HL-60 (cell line): ENCODE measurements at regions not wholly inside any gene's neighbourhood (a gene's known extent, or its start where the extent isn't known, plus 50 kb on each side); places are given as distances from the start of the nearest gene placed in this dataset.
"Not testable (repeated sequence)": the region's sequence is repeated elsewhere in the genome, so short reads cannot be mapped to it uniquely, and the experiment has no call there.

Experiments
- DNase-seq, 2 experiments: peaks; one replicate each; pipeline ENCODE4 v3.0.0-alpha.2; 2010 to 2020; ENCODE audit warnings: low read depth in 1 of 2, low spot score in 1 of 2
- H3K27ac ChIP-seq: fragments of 250-450 bp; sonication (Bioruptor Pico); replicated peaks from 2 replicates; pipeline ENCODE4 v1.5.1; 2020; ENCODE audit warnings: mild to moderate bottlenecking, moderate library complexity
- H3K27me3 ChIP-seq: fragments of 250-450 bp; sonication (Bioruptor Pico); 2 replicates; pipeline ENCODE4 v1.5.1; 2021; ENCODE audit warnings: mild to moderate bottlenecking, moderate library complexity; ENCODE audit not compliant: insufficient read depth, poor library complexity, severe bottlenecking
- H3K4me3 ChIP-seq: replicated peaks from 2 replicates; pipeline ENCODE4 v1.5.1; 2011; ENCODE audit warnings: mild to moderate bottlenecking, control low read depth, low read length; ENCODE audit not compliant: insufficient read depth
- GABPA ChIP-seq: IDR thresholded peaks from 2 replicates; pipeline ENCODE4 v1.6.1; 2012; ENCODE audit warnings: low read depth
- POLR2AphosphoS5 ChIP-seq: IDR thresholded peaks from 2 replicates; pipeline ENCODE4 v1.6.1; 2012; ENCODE audit warnings: low read depth
- SPI1 ChIP-seq: IDR thresholded peaks from 2 replicates; pipeline ENCODE4 v1.6.1; 2012; ENCODE audit warnings: low read depth, mild to moderate bottlenecking, borderline replicate concordance
- TF ChIP-seq, protein P1 (sequence below): IDR thresholded peaks from one replicate; pipeline ENCODE4 v1.5.1; 2011; ENCODE audit warnings: low read length, control low read depth, inconsistent platforms; ENCODE audit not compliant: insufficient read depth
- TF ChIP-seq, protein P2 (sequence below): IDR thresholded peaks from 2 replicates; pipeline ENCODE4 v1.6.1; 2012; ENCODE audit warnings: low read depth; ENCODE audit not compliant: insufficient replicate concordance

DNA sequence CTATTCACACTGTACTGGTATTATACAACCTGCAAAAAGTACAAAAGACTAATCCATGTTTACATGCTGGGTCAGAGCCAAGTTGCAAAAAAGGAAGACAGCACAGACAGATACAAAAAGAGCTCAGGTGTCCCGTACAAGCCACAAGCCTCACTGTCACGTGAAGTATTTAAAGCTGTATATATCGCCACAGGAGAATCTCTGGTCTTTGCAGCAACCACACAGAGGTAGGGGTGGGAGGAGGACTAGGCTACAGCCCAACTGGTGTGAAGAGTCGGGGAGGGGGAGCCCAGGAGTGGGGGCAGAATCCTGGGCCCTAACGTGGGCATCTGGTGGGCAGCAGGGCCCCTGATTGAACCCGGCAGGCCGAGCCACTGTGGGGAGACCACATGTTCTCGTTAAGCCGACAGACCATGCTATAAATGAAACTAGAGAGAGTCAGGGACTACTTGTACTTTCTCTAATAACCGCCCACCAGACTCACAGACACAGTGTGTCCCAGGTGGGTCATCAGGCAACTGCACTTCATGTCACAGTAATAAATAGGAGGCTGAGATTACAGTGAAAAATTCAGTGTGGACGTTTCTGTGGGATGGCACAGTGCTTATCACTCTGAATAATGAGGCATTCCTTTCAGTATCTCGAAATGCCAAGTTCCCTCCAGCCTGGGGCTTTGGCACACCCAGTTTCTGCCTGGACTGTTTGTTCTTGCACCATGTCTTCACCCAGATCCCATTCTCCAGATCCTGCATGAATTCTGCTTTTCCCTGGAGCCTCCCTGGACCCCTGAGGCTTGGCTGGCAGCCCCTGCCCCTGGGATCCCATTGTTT, 79.3 kb upstream of the SH3PXD2B start:
- Histone ChIP-seq H3K27ac (no peak overlapping the region), H3K27me3 (no peaks in the 10 kb centered on the region), H3K4me3 (no peak overlapping the region)
- DNase-seq, result no peak
- TF ChIP-seq, protein P1, sequence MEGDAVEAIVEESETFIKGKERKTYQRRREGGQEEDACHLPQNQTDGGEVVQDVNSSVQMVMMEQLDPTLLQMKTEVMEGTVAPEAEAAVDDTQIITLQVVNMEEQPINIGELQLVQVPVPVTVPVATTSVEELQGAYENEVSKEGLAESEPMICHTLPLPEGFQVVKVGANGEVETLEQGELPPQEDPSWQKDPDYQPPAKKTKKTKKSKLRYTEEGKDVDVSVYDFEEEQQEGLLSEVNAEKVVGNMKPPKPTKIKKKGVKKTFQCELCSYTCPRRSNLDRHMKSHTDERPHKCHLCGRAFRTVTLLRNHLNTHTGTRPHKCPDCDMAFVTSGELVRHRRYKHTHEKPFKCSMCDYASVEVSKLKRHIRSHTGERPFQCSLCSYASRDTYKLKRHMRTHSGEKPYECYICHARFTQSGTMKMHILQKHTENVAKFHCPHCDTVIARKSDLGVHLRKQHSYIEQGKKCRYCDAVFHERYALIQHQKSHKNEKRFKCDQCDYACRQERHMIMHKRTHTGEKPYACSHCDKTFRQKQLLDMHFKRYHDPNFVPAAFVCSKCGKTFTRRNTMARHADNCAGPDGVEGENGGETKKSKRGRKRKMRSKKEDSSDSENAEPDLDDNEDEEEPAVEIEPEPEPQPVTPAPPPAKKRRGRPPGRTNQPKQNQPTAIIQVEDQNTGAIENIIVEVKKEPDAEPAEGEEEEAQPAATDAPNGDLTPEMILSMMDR, result no peak
- TF ChIP-seq SPI1 (no peak), GABPA (no peak), POLR2AphosphoS5 (no peak)
- TF ChIP-seq, protein P2, sequence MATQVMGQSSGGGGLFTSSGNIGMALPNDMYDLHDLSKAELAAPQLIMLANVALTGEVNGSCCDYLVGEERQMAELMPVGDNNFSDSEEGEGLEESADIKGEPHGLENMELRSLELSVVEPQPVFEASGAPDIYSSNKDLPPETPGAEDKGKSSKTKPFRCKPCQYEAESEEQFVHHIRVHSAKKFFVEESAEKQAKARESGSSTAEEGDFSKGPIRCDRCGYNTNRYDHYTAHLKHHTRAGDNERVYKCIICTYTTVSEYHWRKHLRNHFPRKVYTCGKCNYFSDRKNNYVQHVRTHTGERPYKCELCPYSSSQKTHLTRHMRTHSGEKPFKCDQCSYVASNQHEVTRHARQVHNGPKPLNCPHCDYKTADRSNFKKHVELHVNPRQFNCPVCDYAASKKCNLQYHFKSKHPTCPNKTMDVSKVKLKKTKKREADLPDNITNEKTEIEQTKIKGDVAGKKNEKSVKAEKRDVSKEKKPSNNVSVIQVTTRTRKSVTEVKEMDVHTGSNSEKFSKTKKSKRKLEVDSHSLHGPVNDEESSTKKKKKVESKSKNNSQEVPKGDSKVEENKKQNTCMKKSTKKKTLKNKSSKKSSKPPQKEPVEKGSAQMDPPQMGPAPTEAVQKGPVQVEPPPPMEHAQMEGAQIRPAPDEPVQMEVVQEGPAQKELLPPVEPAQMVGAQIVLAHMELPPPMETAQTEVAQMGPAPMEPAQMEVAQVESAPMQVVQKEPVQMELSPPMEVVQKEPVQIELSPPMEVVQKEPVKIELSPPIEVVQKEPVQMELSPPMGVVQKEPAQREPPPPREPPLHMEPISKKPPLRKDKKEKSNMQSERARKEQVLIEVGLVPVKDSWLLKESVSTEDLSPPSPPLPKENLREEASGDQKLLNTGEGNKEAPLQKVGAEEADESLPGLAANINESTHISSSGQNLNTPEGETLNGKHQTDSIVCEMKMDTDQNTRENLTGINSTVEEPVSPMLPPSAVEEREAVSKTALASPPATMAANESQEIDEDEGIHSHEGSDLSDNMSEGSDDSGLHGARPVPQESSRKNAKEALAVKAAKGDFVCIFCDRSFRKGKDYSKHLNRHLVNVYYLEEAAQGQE, result no peak

DNA sequence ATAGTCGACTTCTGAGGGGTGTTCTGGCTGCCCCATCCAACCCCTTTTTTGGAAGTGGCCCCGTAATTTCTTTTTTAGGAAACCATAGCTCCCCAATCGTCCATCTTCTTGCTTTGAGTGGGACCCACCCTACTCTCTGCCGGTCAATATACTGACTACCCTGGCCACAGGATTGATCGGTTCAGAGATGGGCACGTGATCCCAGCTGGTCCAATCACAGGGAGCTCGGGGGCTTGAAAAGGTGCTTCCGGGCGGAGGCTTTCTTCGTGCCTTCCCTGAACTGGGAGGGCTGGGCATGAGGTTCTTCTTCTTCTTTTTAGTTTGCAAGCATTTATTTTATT, 78.7 kb upstream of the SH3PXD2B start:
- TF ChIP-seq GABPA (no peak), SPI1 (no peak), POLR2AphosphoS5 (no peak)
- TF ChIP-seq, protein P2, result no peak
- TF ChIP-seq, protein P1, result no peak
- H3K27ac ChIP-seq, result no peak overlapping the region
- H3K4me3 ChIP-seq, result no peak overlapping the region
- no peak for DNase-seq
- no peaks in the 10 kb centered on the region for H3K27me3 ChIP-seq

- not testable (repeated sequence) for H3K27ac ChIP-seq, H3K27me3 ChIP-seq, DNase-seq, H3K4me3 ChIP-seq
These were observed 78.1 kb upstream of the SH3PXD2B start for GRCh38 chr5:172532439-172532838.

DNA sequence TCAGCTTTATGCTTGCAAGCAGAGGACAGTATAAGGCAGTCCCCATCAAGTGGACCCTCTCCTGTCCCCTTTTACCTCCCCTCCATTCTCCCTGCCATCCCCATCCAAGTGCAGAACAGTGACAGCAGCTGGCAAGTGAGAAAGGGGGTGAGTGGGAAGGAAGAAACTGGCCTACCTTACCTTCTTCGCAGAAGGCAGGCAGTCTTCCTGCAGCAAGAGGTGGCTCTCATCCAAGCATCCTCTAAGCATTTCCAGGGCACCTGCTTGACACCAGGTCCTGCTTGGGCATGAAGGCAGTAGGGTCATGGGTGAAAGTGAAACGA, 77.3 kb upstream of the SH3PXD2B start:
- no peaks in the 10 kb centered on the region for H3K27me3 ChIP-seq
- no peak overlapping the region for H3K4me3 ChIP-seq
- TF ChIP-seq, protein P1, result no peak
- TF ChIP-seq POLR2AphosphoS5 (no peak), GABPA (no peak), SPI1 (no peak)
- TF ChIP-seq, protein P2, result no peak
- DNase-seq, result no peak
- no peak overlapping the region for H3K27ac ChIP-seq
